IPS DF 4.7 (cell line): ENCODE measurements at regions not wholly inside any gene's neighbourhood (a gene's known extent, or its start where the extent isn't known, plus 50 kb on each side); places are given as distances from the start of the nearest gene placed in this dataset.

Source experiments
- DNase-seq: peaks from one replicate; pipeline ENCODE4 v3.0.0-alpha.2; 2013; ENCODE audit warnings: low spot score; ENCODE audit errors: extremely low read depth

- DNase-seq = no peak
Observed at GRCh38 chr3:145124900-145125678, 1035.9 kb downstream of the PLOD2 start.

DNA sequence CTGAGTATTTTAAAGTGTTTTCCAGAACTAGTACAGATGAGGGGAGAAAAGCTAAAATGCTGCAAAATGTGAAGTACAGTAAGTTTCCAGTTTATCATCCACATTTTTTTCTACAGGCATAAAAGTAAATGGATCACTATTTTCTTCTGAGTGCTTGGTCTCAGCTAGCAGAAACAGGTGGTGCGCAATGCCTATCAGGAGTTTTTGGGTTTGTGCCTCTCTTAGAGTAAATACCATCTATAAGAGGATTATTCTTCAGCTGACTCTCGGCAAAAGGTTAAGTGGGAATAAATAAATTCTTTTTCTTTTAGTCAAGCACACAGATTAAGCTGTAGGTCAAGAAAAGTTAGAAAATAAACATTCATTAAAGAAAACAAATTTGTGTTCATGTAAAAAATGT lies 1027.7 kb downstream of the PLOD2 start:
- DNase-seq = no peak

GRCh38 chr3:145134738-145135137 lies 1026.2 kb downstream of the PLOD2 start:
- no peak for DNase-seq

GRCh38 chr3:145144361-145144760 lies 1016.6 kb downstream of the PLOD2 start:
- DNase-seq = no peak

GRCh38 chr3:145145461-145145860 lies 1015.5 kb downstream of the PLOD2 start:
- no peak for DNase-seq

DNA sequence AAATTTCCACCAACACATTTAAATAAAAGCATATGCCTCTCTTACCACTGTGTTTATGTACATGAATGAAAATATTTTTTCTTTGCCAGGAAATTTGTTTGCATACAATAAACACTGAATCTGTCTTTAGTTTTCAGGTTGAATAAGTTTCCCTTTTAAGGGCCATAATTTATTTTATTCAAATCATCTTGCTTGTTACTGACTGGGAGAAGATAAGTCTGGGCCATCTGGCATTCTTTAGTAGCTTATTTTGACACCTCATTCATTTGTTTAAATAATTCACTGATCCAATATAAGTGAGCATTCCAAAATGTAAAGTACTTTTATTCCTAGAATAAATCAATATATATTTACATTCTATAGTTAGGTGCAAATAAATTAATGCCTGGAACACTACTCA lies 1001.3 kb downstream of the PLOD2 start:
- DNase-seq = no peak

DNA sequence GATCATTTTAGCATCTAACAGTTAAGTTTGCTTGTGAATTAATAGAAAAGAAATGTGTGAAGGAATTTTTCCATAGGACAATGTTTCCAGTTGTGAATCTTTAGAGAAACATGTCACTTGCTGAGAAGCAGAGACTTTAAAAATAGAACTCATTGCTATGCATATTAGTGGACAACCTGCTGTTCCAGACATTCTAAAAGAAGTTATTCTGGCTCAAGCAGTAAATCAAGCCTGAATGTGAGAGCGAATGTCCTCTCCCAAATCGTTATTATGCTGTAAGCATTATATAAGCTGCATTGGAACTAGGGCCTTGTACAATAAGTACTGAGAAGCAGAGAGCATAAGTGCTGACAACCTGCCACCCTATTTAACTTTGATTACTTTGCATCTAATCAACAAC lies 990.9 kb downstream of the PLOD2 start:
- DNase-seq = no peak

GRCh38 chr3:145175626-145176025 lies 985.4 kb downstream of the PLOD2 start:
- no peak for DNase-seq

DNA sequence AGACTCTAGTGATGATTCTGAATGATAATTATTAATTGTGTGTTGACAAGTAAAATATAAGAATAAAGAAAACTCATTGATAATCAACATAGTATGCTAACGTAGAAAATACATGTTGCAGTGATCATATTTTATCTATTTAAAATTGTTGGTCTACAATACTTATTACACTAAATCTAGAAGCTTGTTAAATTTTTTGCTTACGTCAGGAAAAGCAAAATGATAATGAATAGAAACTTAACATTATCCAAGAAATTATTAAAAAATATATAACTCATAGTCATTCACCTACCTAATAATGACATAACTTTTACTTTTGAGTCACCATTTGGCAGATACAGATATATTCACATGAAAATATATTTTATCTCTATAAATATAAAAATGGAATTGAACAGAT lies 984.1 kb downstream of the PLOD2 start:
- no peak for DNase-seq

DNA sequence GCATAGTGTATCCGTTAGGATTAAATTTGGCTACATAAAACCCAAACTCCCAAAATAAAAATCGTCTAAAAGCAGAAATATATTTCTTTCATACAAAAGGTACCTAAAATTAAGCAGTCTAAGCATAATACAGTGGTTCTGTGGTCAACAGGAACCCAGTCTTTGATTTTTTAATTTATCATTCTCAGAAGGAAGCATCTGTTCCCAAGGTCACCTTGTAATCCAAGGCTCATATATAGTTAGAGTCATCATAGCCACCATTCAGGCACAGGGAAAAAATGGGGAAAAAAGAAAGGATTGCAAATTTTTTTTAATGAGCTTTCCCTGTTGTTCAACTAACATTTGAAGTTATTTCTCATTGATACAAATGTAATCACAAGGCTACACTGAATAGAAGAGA lies 983.2 kb downstream of the PLOD2 start:
- no peak for DNase-seq

- DNase-seq = no peak
Observed at GRCh38 chr3:145182196-145182911, 978.6 kb downstream of the PLOD2 start.

DNA sequence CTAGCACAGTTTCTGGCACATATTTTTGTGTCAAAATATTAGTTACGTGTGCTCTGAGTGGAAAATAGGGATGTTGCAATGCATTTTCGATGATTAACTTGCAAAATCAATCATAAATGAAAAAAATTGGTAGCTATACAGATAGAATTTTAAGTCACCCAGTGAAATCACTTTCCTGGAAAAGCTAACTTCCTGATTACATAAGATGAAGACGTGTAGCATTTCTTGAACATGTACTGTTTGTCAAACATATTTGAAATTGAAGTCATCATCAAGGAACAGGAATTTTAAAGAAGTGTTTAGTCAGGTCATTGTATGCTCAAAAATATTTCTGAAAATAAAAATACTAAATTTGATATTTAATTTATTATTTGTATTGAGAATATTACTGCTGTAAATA lies 977.7 kb downstream of the PLOD2 start:
- no peak for DNase-seq

DNA sequence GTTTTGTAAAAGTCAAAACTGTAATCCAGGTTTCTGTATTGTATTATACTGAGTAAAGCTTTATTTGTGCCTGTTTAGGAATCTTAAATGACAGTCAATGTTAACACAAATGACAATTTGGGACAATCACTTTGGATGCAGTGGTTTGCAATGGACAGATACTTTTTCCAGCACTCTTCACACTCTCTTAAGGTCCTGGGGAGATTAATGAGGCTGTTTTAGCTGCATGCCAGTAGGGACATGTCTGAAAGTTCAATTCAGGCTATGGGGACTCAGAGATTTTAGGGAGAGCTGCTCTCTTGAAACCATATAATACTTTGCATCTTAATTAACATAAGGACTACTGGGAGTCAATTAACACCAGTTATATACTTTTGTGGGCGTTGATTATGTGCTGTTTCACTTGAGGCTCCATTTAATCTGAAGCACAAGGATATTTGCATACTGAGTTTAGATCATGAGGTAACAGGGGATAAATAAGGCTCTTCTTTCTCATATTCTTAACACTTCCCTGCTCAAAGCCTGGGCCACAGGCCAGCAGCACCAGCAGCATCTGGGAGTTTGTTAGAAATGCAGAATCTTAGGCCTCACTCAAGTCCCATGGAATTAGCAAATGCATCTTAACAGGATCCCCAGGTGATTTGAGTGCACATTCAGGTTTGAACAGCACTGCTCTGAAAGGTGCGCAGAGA lies 972.8 kb downstream of the PLOD2 start:
- DNase-seq = no peak

DNA sequence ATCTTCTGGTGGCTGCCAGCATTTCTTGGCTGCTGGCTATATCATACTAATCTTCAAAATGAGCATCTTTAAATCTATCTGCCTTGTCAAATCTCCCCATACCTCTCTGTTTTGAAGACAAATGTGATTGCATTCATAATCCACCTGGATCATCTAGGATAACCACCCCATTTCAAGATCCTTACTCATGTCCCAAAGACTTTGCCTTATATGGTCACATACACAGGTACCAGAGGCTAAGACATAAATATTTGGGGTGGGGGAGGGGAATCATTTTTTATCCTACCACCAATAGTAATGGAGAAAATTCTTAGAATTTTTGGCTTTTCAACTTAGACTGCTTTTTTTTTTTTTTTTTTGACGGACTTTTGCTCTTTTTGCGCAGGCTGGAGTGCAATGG lies 970.8 kb downstream of the PLOD2 start:
- DNase-seq = no peak

DNA sequence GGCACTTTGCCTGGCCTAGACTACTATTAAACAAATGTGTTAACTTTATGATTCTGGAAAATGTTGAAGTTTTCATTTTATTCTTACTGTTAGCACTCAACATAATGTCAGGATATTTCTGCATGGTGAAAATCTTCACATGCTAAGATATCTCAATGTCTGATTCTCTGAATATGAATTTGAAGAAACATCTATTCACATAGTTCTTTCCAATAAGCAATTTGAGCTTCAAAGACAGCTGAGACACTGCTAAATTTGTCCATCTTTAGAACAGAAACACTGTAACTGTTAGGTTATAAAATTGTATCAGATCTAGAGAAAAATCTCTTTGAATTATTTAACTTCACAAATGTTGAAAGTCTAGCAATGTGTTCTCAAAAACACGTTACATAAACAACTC lies 970.2 kb downstream of the PLOD2 start:
- no peak for DNase-seq

DNA sequence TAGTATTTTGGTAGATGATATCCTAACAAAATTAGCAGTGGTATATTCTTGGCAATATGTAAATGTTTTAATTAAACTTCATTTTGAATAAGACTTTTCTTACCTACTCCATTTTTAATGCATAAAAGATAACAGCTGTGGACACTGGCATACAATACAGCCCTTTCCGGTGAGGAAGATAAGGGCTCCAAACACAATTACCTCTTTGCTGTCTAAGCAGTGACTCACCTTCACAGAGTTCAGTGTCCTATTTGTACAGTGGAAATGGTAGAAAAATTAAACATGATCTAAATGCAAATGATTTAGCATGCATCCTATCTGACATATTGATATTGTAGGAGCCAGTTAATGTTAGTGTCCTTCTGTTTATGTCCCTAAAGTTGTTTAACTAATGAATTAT lies 969.4 kb downstream of the PLOD2 start:
- no peak for DNase-seq

DNA sequence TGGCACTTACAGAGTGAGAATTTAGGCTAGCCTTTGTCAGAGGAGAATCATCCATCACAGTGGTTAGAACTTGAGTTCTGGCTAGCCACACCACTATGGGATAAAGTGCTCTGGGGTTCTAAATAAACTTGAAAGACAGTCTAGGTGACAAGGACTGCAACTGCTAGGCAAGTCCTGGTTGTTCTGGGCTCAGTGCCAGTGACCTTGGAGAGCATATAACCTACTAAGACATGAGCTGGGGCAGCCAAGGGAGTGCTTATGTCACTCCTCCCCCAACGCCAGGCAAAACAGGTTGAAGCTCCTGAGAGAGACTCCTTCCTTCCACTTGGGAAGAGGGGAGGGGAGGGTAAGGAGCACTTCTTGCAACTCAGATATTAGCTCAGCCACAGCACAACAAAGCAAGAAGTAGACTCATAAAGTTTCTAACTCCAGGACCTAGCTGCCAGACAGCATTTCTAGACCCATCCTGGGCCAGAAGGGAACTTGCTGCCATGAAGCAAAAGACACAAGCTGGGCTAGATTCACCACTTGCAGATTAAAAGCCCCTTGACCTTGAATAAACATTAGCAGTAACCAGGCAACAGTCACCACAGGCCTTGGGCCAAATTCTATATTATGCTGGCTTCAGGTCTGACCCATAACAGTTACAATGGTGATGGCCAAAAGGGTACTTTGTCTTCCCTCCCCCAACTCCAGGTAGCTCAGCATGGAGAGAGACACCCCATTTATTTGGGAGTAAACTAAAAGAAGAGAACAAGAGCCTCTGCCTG lies 963.7 kb downstream of the PLOD2 start:
- no peak for DNase-seq

GRCh38 chr3:145197821-145198220 lies 963.2 kb downstream of the PLOD2 start:
- DNase-seq = no peak

- no peak for DNase-seq
Observed at GRCh38 chr3:145209561-145209960, 951.4 kb downstream of the PLOD2 start.

- DNase-seq = no peak
Observed at GRCh38 chr3:145219355-145220235, 941.4 kb downstream of the PLOD2 start.

GRCh38 chr3:145224886-145225285 lies 936.1 kb downstream of the PLOD2 start:
- DNase-seq = no peak
